GM12891 (cell line): ENCODE measurements at regions not wholly inside any gene's neighbourhood (a gene's known extent, or its start where the extent isn't known, plus 50 kb on each side); places are given as distances from the start of the nearest gene placed in this dataset.

Experiments used
- POLR2A ChIP-seq: IDR thresholded peaks from 2 replicates; pipeline ENCODE4 v1.6.1; 2011; ENCODE audit warnings: low read depth, low read length, control low read depth
- POLR2AphosphoS5 ChIP-seq: IDR thresholded peaks from 2 replicates; pipeline ENCODE4 v1.6.1; 2011; ENCODE audit warnings: low read depth, low read length, control low read depth
- POU2F2 ChIP-seq: IDR thresholded peaks from 2 replicates; pipeline ENCODE4 v1.6.1; 2011; ENCODE audit warnings: low read depth, mild to moderate bottlenecking, control low read depth, low read length, moderate library complexity
- TAF1 ChIP-seq: IDR thresholded peaks from 2 replicates; pipeline ENCODE4 v1.6.1; 2011; ENCODE audit warnings: low read depth, low read length, control low read depth

- TF ChIP-seq POLR2AphosphoS5 (no peak), POLR2A (no peak), TAF1 (no peak), POU2F2 (no peak)
These were observed 932.0 kb upstream of the IGFBP7 start for GRCh38 chr4:58042176-58042575.
